HG03280 (cell line): ENCODE measurements at regions not wholly inside any gene's neighbourhood (a gene's known extent, or its start where the extent isn't known, plus 50 kb on each side); places are given as distances from the start of the nearest gene placed in this dataset.

Source experiments
- ATAC-seq: cut with Tn5 transposase; IDR thresholded peaks from one replicate; pipeline ENCODE4 v1.9.1; 2021; ENCODE audit warnings: mild to moderate bottlenecking, moderate library complexity; ENCODE audit not compliant: unreplicated experiment

DNA sequence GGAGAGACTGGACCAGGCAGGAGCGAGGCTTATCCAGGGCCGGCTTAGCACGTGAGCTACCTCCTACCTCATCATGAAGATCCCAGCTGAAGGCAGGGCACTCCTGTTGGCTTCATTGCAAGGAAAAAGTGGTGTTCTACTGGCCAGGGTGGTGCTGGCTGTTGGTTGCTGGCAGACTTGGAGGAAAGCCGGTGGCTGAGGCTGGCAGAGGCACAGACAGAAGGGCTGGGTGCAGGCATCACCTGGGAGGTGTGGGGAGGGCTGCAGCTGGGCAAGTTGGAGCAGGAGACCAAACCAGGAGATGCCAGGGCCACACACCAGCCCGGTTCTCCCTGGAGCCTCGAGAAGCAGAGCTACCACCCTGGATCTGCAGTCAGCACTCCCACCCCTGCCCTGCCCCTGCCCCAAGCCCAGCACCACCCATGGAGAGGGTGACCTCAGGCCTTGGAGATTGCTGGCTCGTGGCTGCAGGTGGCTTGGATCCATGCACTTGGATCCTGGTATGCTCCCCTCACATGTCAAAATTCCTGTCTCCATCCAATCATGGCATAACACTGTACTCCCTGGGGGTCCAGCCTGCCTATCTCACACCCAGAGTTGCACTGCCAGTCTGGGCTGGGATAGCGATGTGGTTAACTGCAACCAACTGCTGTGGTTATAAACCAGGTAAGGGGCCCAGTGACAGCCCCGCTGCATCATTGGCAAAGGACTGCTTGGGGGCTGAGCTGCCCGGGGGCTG, 49.7 kb downstream of the GLI2 start:
- ATAC-seq: no peak

DNA sequence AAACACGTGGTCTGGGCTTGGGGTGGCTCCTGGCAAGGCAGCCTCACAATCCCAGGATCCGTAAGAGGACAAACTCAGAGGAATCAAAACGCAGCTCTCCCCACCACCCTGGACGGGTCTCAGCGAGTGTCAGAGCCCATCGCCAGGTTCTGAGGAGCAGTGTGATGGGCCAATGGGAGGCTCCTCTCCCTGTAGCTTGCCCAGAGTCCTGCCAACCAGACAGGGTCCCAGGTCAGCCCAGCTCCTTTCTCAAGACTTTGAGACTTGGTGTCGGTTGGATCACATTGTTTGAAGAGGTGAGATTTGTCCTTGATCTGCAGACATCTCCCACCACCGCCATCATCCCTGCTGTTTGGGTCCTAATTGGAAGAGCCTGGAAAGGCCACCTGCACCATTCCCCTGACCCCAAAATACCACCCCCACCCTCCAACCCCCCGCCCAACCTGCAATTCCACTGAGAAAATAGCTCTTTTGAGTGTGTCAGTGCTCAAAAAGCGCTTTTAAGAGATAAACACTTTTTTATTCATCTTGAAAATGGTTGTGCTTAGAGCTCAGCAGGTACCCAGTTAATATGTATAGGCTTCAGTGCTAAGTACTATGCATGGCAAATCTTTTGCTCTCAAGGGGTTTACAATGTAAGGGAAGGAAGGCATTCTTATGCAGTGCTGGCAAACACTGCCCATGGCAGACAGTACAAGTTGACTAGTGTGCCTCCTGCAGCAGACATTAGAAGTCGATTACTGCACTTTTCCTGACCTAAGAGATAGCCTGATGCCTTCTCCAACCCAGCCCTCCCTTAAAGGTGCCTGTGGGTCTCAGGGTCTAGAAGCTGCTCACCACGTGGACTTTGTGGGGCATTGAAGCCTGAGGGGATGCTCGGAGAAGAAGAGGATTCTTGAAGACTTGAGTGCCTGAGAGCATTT, 50.6 kb downstream of the GLI2 start:
- no peak for ATAC-seq

- ATAC-seq: no peak
Observed at GRCh38 chr2:120787111-120787821, 51.6 kb downstream of the GLI2 start.

DNA sequence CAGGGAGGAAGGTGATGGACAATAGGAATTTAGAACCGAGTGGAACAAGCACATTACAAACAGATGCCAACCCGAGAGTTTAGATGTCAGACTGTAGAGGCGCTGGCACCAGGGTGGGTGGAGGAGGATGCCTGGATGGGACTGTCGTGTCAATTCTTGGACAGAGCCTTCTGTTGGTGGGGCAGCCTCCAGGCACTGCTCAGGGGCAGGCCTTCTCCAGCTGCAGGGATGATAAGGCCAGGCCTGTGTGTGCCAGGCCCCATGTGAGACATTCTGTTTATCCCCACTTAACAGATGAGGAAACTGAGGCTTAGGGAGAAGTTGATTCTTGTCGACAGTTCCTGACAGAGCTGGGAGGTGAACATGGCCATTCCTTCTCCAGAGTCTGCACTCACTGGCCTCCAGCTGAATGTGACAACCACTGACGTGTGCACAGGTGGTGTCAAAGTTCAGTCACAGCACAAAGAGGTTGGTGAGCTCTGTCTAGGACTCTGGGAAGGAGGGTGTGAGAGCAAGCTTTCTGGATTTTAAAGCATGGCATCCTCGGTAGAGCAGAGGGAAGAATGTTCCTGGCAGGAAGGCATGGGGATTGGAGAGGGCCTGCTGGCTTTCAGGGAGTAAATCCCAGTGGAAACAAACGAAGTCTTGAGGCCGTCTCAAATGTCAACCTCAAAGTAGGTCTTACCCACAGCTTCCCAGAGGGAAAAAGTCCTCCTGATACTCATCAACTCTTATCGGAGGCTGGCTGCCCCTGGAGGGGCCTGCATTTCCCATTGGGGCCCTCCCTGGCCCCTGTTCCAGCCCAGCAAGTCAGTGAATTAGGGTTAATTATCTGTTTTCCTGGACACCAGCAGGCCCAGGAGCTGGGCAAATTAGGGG, 52.4 kb downstream of the GLI2 start:
- no peak for ATAC-seq

- ATAC-seq: no peak
Observed at GRCh38 chr2:120791243-120791961, 55.7 kb downstream of the GLI2 start.

- no peak for ATAC-seq
Observed at GRCh38 chr2:120791962-120792297, 56.3 kb downstream of the GLI2 start.

DNA sequence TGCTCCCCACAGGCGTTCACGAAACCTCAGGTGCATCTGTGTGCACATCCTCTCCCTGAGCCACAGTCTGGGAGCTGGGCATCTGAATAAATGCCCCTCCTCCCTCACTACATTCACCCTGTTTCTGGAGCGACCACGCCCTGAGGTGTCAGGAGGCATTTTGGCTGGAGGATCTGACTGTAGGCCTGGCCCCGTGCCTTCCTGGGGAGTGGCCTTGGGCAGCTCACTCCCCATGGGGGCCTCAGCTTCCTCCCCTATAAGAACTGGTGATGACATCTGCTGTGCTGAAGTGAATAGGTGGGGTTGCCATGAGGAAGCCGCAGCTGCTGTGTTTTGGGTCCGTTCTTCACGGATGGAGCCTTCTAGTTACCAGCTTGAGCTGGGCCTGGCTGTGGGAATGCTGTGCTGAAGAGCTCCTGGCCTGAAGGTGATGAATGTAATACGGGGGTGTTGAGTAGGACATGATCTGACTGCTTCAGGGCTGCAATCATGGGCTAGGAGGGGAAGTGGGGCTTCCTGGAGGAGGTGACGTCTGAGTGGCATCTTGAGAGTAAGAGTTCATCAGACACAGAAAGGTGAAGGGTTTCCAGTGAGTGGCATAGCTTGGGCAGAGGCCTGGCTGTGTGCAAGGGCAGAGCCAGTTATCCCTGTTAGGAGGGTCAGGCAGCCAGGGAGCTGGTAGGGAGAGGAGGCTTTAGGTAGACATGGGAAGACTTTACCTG, 58.2 kb downstream of the GLI2 start:
- no peak for ATAC-seq

- no peak for ATAC-seq
Observed at GRCh38 chr2:120794716-120795115, 59.0 kb downstream of the GLI2 start.

DNA sequence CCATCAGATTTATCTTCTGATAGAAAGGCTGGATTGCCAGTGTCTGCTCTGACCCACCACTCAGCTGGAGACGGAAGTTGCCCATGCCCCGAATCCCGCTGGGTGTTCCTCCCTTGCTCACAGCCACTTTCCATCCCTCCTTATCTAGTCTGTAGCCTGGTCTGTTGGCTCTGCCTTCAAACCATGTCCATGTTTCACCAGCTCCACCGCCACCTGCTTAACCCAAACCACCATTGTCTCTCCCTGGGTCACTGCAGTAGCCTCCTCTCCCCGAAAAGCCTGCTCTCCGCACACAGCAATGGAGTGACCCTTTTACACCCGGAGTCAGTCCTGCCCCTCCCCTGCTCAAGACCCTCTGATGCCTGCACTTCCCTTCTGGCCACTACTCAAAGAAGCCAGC, 60.4 kb downstream of the GLI2 start:
- ATAC-seq: no peak

DNA sequence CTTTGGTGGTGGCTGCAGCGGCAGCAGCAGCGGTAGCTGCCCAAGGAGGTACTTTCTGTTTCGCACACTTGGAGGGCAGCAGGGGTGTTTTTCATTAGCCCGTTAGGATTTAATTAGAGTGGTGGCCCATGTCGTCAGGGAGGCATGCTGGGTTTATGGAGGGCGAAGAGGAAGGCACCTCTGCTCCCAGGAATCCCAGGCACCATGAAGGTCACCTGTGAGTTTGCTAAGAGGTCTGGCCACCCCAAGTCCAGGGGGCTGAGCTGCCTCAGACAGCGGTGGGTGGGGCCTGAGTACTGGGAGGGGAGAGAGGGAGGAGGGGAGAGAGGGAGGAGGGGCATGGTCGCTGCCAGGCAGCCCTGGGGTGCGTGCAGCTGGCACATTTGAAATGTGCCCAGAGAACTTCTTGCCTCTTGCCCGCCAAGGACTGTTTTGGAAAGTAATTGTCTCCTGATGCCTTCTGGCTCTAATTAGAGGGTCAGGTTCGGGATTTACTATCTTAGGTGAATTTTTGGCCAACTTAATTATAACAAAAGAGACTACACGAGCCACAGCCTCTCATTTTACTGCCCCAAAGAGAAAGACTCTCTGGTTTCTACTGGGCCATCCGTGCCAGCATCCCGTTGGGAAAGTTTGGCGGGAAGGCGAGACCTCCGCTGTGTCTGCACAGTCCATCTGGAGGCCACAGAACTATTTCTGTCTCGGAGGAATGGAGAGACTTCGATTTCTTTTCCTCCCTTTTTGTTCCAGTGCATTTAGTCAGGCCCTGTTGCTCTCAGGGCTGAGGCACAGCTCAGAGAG, 62.0 kb downstream of the GLI2 start:
- no peak for ATAC-seq

DNA sequence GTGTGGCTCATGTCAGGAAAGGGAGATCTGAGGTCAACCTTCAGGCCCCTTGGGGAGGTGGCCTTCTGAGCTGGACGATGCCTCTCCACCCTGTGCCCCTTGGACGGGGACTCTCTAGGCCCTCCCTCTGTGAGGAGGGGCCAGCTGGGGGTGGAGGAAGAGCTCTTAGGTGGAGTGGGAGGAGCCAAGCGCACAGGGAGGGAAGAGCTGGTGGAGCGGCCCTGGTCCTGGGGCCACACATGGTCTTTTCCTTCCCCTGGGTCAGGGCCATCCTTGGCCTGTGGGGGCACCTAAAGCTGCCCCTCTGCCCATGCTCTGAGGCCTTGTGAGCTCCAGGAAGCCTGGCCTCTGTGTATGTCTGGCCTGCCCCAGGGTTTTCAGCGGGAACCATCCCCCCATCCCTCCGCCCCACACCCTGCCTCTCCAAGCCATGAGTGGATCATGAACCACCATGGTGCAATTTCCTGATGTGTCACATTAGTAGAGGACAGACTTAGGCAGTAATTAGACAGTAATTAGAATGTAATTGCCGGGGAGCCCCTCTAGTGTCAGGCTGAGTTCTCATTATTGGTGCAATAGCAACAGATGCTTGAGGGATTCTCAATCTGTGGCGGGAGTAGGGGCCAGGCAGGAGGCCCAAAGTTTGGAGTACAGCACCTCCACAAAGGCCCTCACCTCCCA, 63.0 kb downstream of the GLI2 start:
- ATAC-seq: no peak

DNA sequence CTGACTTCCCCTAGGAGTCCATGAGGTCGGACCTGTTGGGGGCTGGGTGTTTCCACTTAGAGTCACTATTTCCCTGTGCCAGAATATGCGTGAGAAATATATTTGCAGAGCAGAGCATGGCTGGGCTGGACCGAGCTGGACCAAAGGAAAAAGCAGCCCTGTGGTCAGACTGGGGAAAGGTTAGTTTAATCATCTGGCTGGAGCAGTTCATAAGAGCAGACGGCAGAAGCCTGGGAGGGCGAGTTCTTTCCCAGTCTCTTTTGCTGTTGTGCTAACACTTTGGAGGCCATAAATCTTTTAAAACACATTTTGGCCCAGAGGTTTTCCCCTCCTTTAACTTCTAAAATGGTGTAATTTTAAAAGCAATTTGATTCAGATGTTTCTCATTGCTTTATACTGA, 66.5 kb downstream of the GLI2 start:
- no peak for ATAC-seq

DNA sequence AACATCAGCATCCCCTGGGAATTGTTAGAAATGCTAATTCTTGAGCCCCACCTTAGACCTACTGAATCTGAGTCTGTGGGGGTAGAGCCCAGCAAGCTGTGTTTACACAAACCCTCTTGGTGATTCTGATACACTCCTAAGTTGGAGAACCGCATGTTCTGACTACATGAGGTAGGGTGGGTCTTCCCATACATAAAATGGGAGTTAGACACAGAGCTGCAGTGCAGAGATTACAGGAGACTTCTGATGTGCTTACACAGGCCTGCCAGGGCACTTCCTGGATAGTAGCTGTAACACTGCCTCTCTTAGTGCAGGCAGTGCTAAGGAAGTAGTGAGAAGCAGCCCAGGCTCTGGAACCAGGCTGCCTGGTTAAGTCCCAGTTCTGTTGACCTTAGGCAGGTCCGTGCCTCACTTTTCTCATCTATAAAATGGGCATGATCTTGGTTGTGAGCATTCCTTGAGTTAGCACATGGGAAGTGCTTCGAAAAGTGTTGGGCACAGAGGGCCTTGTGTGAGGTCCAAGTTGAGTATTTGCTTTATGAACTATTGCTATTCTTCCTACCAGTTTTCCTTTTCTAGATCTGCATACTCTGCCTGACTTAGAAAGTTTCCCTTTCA, 67.3 kb downstream of the GLI2 start:
- no peak for ATAC-seq

DNA sequence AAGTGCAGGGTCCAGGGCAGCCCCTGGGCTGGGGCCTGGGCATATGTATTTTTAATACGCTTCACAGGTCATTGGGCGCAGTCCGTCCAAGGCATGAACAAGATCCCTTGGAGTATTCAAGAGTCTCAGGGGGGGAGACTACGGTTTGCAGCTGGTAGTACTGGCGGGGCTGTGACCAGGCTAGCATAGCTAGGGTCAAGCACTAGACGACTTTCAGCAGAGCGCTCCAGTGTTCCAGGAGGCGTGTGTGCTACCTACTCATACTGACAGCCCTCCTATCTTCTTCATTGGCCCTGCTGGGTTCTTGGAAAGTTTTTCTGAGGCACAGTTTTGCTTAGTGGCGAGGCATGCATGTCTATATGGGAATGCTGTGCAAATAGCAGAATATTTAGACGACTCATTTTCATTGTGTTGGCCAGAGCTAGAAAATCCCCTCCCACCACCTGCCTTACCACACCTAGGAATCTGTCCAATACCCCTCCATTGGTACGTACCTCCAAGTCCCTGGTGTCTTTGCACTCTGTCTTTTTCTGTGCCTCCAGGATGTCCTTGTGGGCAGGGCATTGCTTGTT, 68.2 kb downstream of the GLI2 start:
- no peak for ATAC-seq

GRCh38 chr2:120804459-120804858, 68.8 kb downstream of the GLI2 start:
- ATAC-seq: no peak

DNA sequence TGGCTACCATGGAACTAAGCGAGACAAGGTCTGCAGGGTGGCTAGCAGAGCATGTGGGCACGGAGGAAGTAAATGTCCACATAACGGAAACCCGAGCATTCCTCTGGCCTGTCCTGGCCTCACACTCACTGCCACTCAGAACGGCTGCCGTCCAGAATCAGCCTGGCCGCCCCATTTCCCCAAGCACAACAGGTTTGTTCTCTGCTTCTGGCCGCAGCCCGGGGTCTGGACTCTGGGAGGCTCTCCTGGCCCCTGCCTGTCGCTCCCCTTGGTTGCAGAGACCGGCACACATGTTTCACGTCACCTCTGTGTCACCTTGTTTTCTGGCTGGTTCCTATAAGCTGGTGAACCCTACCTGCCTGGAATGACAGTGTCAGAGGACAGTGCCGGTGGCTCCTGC, 69.3 kb downstream of the GLI2 start:
- ATAC-seq: no peak

DNA sequence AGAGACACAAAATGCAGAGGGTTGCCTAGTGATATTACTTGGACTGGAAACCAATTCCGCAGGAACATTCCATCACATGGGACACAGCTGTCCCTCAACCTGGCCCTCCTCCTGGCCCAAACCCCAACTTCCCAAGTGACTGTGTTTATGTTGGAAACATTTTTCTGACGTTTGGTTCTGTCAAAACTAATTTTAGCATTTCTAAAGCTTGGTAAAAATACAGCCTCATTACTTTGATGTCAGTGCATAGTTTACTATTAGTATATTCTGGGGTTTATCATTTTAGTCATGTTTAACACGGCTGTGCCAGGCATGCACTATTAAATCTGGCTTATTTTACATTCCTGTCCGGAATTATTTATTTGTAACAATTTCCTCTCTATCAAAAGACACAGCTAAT, 69.9 kb downstream of the GLI2 start:
- no peak for ATAC-seq
